MM.1S (cell line): ENCODE measurements at regions not wholly inside any gene's neighbourhood (a gene's known extent, or its start where the extent isn't known, plus 50 kb on each side); places are given as distances from the start of the nearest gene placed in this dataset.

ENCODE experiments used
- CTCF ChIP-seq: fragments of 300-600 bp; sonication (generic); IDR thresholded peaks from 2 replicates; pipeline ENCODE4 v1.5.1; 2016; ENCODE audit warnings: antibody characterized with exemption, low read length, mixed read lengths
- EZH2 ChIP-seq: fragments of 300-600 bp; sonication (generic); optimal IDR thresholded peaks from 2 replicates; pipeline ENCODE3; 2017; ENCODE audit warnings: low read depth, mild to moderate bottlenecking, antibody characterized with exemption, low read length, mixed read lengths
- EZH2phosphoT487 ChIP-seq: fragments of 300-600 bp; sonication (generic); IDR thresholded peaks from 2 replicates; pipeline ENCODE4 v1.6.1; 2018; ENCODE audit warnings: antibody characterized with exemption, low read length

DNA sequence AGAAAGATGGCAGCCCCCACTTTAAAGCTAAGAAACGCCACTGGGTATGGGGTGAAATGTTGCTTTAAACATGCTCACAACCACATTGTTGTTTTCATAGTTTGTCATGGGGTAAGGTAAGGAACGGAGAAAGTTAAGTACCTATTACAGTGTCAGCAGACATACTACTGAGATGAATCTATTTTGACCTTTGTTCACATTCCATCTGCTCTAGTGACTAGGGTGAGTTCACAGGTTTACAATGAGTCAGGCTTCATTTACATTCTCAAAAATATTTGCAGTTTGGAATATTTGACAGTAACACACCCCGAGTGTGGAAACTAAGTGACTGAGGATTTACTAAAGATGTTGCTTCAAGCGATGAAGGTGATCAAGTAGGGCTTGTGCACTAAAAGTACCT is 428.7 kb upstream of the ACVR2A start:
- TF ChIP-seq CTCF = no peak
- TF ChIP-seq EZH2 = no peak
- no peak for TF ChIP-seq EZH2phosphoT487
